H1 (cell line): ENCODE measurements at regions not wholly inside any gene's neighbourhood (a gene's known extent, or its start where the extent isn't known, plus 50 kb on each side); places are given as distances from the start of the nearest gene placed in this dataset.

Source experiments
- NANOG ChIP-seq: IDR thresholded peaks from 2 replicates; pipeline ENCODE4 v1.6.1; 2011; ENCODE audit warnings: low read length, low read depth, mild to moderate bottlenecking, inconsistent platforms; ENCODE audit not compliant: insufficient read depth, poor library complexity, severe bottlenecking
- POLR2A ChIP-seq, 2 experiments: IDR thresholded peaks; 1 replicate in 1 of 2; 2 replicates in 1 of 2; pipeline ENCODE4 v1.6.1; 2011; ENCODE audit warnings: low read depth in 2 of 2, low read length in 2 of 2, mild to moderate bottlenecking in 2 of 2; ENCODE audit errors: control extremely low read depth in 1 of 2

DNA sequence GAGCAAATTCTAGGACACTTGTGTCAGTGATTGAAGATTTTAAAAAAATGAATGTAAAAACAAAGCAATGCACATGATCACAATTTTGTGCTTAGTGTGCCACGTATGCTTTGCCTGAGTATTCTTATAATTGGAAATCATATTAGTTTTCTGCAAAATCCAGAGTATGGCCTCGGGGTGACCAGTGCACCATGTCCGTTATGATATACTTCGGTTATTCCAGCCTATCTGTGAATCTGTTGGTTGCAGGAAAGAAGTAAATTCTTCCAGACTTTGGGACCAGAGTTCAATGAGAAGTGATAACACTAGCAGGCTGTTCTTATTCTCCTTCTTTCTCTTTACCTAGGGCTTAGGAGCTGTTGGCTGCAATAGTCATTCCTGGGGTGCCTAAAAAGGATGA is 152.0 kb upstream of the TMC3 start (continued):
- TF ChIP-seq NANOG = no peak
- TF ChIP-seq POLR2A (IDR thresholded peaks at IDR 0.05; ENCODE audit: control extremely low read depth in 1 of 2, low read depth in 2 of 2, low read length in 2 of 2) = no peak
